ENCODE measurements at regions not wholly inside any gene's neighbourhood (a gene's known extent, or its start where the extent isn't known, plus 50 kb on each side); places are given as distances from the start of the nearest gene placed in this dataset.

- TF ChIP-seq POLR2AphosphoS5 (IDR thresholded peaks at IDR 0.05): no peak
- TF ChIP-seq REST (IDR thresholded peaks at IDR 0.05; ENCODE audit: borderline replicate concordance): no peak
- no peak for TF ChIP-seq CTCF (IDR thresholded peaks at IDR 0.05; ENCODE audit: poor library complexity, severe bottlenecking)
Observed at GRCh38 chr12:93003531-93004239, 74.6 kb upstream of the EEA1 start.

All from neural cell (in vitro differentiated cells).